H1 (cell line): ENCODE measurements at regions not wholly inside any gene's neighbourhood (a gene's known extent, or its start where the extent isn't known, plus 50 kb on each side); places are given as distances from the start of the nearest gene placed in this dataset.

ENCODE experiments used
- CTCF ChIA-PET: fragments of 300-600 bp; sonication (Branson Sonifier 250); formaldehyde crosslinking; loops from one replicate; lab custom pipeline; 2021; ENCODE audit not compliant: partially characterized antibody; lab: Charles Lee
- POLR2A ChIA-PET: fragments of 300-600 bp; sonication (Branson Sonifier 250); formaldehyde crosslinking; loops from one replicate; lab custom pipeline; 2021; ENCODE audit warnings: inconsistent platforms; ENCODE audit not compliant: partially characterized antibody; lab: Charles Lee
- DNase-seq, 2 experiments: peaks; one replicate each; pipeline versions ENCODE4 v3.0.0 to v3.0.0-alpha.2; 2010 to 2022; ENCODE audit warnings: low spot score in 2 of 2, low read depth in 1 of 2, mixed read lengths in 1 of 2
- FAIRE-seq: peaks from 2 replicates; lab custom pipeline; 2011; peaks lifted over from hg19 to GRCh38; lab: Jason Lieb, UNC
- H2AFZ ChIP-seq: 2 replicates; pipeline ENCODE4 v1.8.1; 2012; ENCODE audit warnings: low read length, inconsistent platforms
- H2AK5ac ChIP-seq: 2 replicates; pipeline ENCODE4 v1.6.1; 2013; ENCODE audit warnings: low read depth, low read length
- H2BK120ac ChIP-seq: replicated peaks from 2 replicates; pipeline ENCODE3; 2013; ENCODE audit warnings: low read depth, low read length, inconsistent platforms
- H2BK12ac ChIP-seq: 2 replicates; pipeline ENCODE4 v1.6.1; 2013; ENCODE audit warnings: low read depth, low read length
- H2BK15ac ChIP-seq: 2 replicates; pipeline ENCODE4 v1.6.1; 2013; ENCODE audit warnings: low read length
- H2BK20ac ChIP-seq: 2 replicates; pipeline ENCODE4 v1.6.1; 2013; ENCODE audit warnings: low read length
- H2BK5ac ChIP-seq: 2 replicates; pipeline ENCODE4 v1.6.1; 2013; ENCODE audit warnings: low read depth, low read length
- H3K14ac ChIP-seq: 2 replicates; pipeline ENCODE4 v1.6.1; 2013; ENCODE audit warnings: inconsistent platforms; ENCODE audit not compliant: insufficient read length
- H3K18ac ChIP-seq: 2 replicates; pipeline ENCODE4 v1.6.1; 2013; ENCODE audit warnings: low read length; ENCODE audit errors: extremely low read depth
- H3K23ac ChIP-seq: 2 replicates; pipeline ENCODE4 v1.6.1; 2013; ENCODE audit warnings: inconsistent platforms; ENCODE audit not compliant: insufficient read length
- H3K23me2 ChIP-seq: 2 replicates; pipeline ENCODE4 v1.6.1; 2013; ENCODE audit warnings: low read depth, low read length
- H3K27ac ChIP-seq: 2 replicates; pipeline ENCODE4 v1.6.1; 2011; ENCODE audit warnings: low read depth, low read length, inconsistent platforms
- H3K27me3 ChIP-seq, 4 experiments: replicated peaks in 1 of 4; 1 replicate in 1 of 4; 2 replicates in 3 of 4; pipeline versions ENCODE4 v1.6.1 to v1.8.1; 2011 to 2013; ENCODE audit warnings: low read length in 3 of 4, mild to moderate bottlenecking in 3 of 4, inconsistent platforms in 2 of 4, mixed read lengths in 2 of 4, moderate library complexity in 1 of 4; ENCODE audit not compliant: control insufficient read depth in 3 of 4, insufficient read depth in 3 of 4; ENCODE audit errors: extremely low read depth in 1 of 4
- H3K36me3 ChIP-seq, 4 experiments: 2 replicates each; pipeline versions ENCODE4 v1.6.1 to v1.8.1; 2011 to 2013; ENCODE audit warnings: mild to moderate bottlenecking in 4 of 4, low read length in 3 of 4, moderate library complexity in 2 of 4, control low read depth in 1 of 4, inconsistent platforms in 1 of 4; ENCODE audit not compliant: insufficient read depth in 4 of 4, control insufficient read depth in 2 of 4
- H3K4ac ChIP-seq: replicated peaks from 2 replicates; pipeline ENCODE3; 2013; ENCODE audit warnings: low read length, low read depth, mixed read lengths, inconsistent platforms; ENCODE audit not compliant: insufficient read length
- H3K4me1 ChIP-seq, 4 experiments: replicated peaks in 1 of 4; 1 replicate in 1 of 4; 2 replicates in 3 of 4; pipeline versions ENCODE4 v1.6.1 to v1.8.1; 2011 to 2013; ENCODE audit warnings: low read length in 3 of 4, inconsistent platforms in 2 of 4, mixed read lengths in 1 of 4; ENCODE audit not compliant: insufficient read depth in 4 of 4, control insufficient read depth in 3 of 4
- H3K4me2 ChIP-seq, 2 experiments: 2 replicates each; pipeline versions ENCODE4 v1.6.1 to v1.8.1; 2011 to 2013; ENCODE audit warnings: low read depth in 2 of 2, low read length in 2 of 2, control low read depth in 1 of 2, inconsistent platforms in 1 of 2, mild to moderate bottlenecking in 1 of 2; ENCODE audit not compliant: insufficient read depth in 1 of 2
- H3K4me3 ChIP-seq, 4 experiments: fragments of 200-600, 300-600 bp in 1 of 4; sonication (generic), shearing (Covaris generic), sonication (Bioruptor Twin) in 1 of 4; 2 replicates each; pipeline versions ENCODE4 v1.5.1 to v1.8.1; 2011 to 2016; ENCODE audit warnings: low read length in 4 of 4, low read depth in 3 of 4, control low read depth in 2 of 4, inconsistent platforms in 2 of 4, mild to moderate bottlenecking in 2 of 4, mixed read lengths in 1 of 4, moderate library complexity in 1 of 4; ENCODE audit not compliant: insufficient read depth in 2 of 4; ENCODE audit errors: extremely low read depth in 1 of 4
- H3K56ac ChIP-seq: replicated peaks from 2 replicates; pipeline ENCODE3; 2013; ENCODE audit warnings: low read depth, mild to moderate bottlenecking, mixed read lengths, low read length, inconsistent platforms; ENCODE audit not compliant: insufficient read length
- H3K79me1 ChIP-seq: 2 replicates; pipeline ENCODE4 v1.6.1; 2013; ENCODE audit warnings: low read depth, low read length, control low read depth
- H3K79me2 ChIP-seq, 2 experiments: 2 replicates each; pipeline versions ENCODE4 v1.6.1 to v1.8.1; 2012 to 2013; ENCODE audit warnings: low read length in 2 of 2, mild to moderate bottlenecking in 2 of 2, inconsistent platforms in 1 of 2; ENCODE audit not compliant: insufficient read depth in 2 of 2, control insufficient read depth in 1 of 2
- H3K9ac ChIP-seq, 4 experiments: replicated peaks in 1 of 4; 1 replicate in 1 of 4; 2 replicates in 3 of 4; pipeline versions ENCODE4 v1.6.1 to v1.8.1; 2011 to 2013; ENCODE audit warnings: low read depth in 3 of 4, low read length in 3 of 4, control low read depth in 2 of 4, mild to moderate bottlenecking in 2 of 4, moderate library complexity in 2 of 4, inconsistent platforms in 1 of 4; ENCODE audit errors: extremely low read depth in 1 of 4
- H3K9me3 ChIP-seq, 2 experiments: 2 replicates each; pipeline versions ENCODE4 v1.6.1 to v1.8.1; 2012 to 2013; ENCODE audit warnings: mild to moderate bottlenecking in 2 of 2, moderate library complexity in 2 of 2, control low read depth in 1 of 2, inconsistent platforms in 1 of 2, low read depth in 1 of 2, low read length in 1 of 2, mixed read lengths in 1 of 2; ENCODE audit not compliant: insufficient read depth in 2 of 2
- H4K20me1 ChIP-seq, 2 experiments: replicated peaks in 1 of 2; 2 replicates each; pipeline versions ENCODE3 to v1.8.1; 2011 to 2013; ENCODE audit warnings: inconsistent platforms in 2 of 2, low read length in 2 of 2, mild to moderate bottlenecking in 1 of 2; ENCODE audit not compliant: insufficient read depth in 2 of 2, control insufficient read depth in 1 of 2
- H4K5ac ChIP-seq: 2 replicates; pipeline ENCODE4 v1.6.1; 2013; ENCODE audit warnings: low read length, low read depth, mixed read lengths, inconsistent platforms; ENCODE audit not compliant: insufficient read length
- H4K8ac ChIP-seq: 2 replicates; pipeline ENCODE4 v1.8.0; 2013; ENCODE audit warnings: mild to moderate bottlenecking, moderate library complexity, low read length, inconsistent platforms; ENCODE audit not compliant: insufficient read depth; ENCODE audit errors: extremely low read depth
- H4K91ac ChIP-seq: replicated peaks from 2 replicates; pipeline ENCODE3; 2013; ENCODE audit warnings: low read length, mixed read lengths, inconsistent platforms; ENCODE audit not compliant: insufficient read length
- POU5F1 ChIP-seq: IDR thresholded peaks from 2 replicates; pipeline ENCODE4 v1.6.1; 2011; ENCODE audit warnings: low read depth, mild to moderate bottlenecking, low read length, moderate library complexity
- RAD21 ChIP-seq, 2 experiments: IDR thresholded peaks in 1 of 2; conservative IDR thresholded peaks in 1 of 2; 2 replicates each; pipeline ENCODE4 v1.6.1; 2011; ENCODE audit warnings: low read depth in 2 of 2, low read length in 2 of 2, improper control_type of control experiment in 1 of 2, inconsistent platforms in 1 of 2, mild to moderate bottlenecking in 1 of 2, moderate library complexity in 1 of 2
- SIX5 ChIP-seq: IDR thresholded peaks from 2 replicates; pipeline ENCODE4 v1.6.1; 2011; ENCODE audit warnings: mild to moderate bottlenecking, low read depth, low read length
- WGBS, 2 experiments: shearing (Covaris generic) in 1 of 2; methylation state at CpG; one replicate each; pipeline versions ENCODE4 v1.1.6 to v1.1.7; 2013 to 2015; ENCODE audit warnings: low lambda C conversion rate in 2 of 2, mixed read lengths in 2 of 2, inconsistent platforms in 1 of 2, low coverage in 1 of 2, missing lambda C conversion rate in 1 of 2; ENCODE audit not compliant: insufficient replicate concordance in 2 of 2, insufficient coverage in 1 of 2, insufficient read length in 1 of 2; ENCODE audit errors: extremely low coverage in 1 of 2, missing lambda C conversion rate in 1 of 2; 5-methylcytosine and 5-hydroxymethylcytosine counted together
- TF ChIP-seq, protein P1 (sequence below), 3 experiments: IDR thresholded peaks; 1 replicate in 2 of 3; 2 replicates in 1 of 3; pipeline versions ENCODE4 v1.5.1 to v1.6.1; 2011; ENCODE audit warnings: low read length in 3 of 3, mild to moderate bottlenecking in 3 of 3, inconsistent platforms in 2 of 3, low read depth in 1 of 3, moderate library complexity in 1 of 3; ENCODE audit not compliant: insufficient read depth in 1 of 3; ENCODE audit errors: control extremely low read depth in 1 of 3

DNA sequence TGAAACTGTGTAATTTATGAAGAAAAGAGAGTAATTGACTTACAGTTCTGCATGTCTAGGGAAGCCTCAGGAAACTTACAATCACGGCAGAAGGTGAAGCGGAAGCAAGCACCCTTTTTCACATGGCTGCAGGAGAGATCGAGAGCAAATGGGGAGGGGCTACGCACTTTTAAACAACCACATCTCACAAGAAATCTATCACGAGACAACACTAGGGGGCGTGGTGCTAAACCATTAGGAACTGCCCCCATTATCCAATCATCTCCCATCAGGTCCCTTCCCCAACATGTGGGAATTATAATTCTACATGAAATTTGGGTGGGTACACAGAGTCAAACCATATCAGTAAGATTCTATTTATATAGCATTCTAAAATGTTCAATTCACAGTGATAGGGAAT lies 114.8 kb upstream of the TRPC4 start:
- Histone ChIP-seq H3K4me2 (no peak overlapping the region), H3K9ac (no peak overlapping the region), H3K23ac (no peak overlapping the region), H4K8ac (no peak overlapping the region), H4K91ac (no peak overlapping the region), H3K14ac (no peak overlapping the region), H3K4ac (no peak overlapping the region), H2BK120ac (no peak overlapping the region), H2BK12ac (no peak overlapping the region), H3K18ac (no peak overlapping the region), H2BK5ac (no peak overlapping the region), H3K23me2 (no peaks in the 10 kb centered on the region), H3K4me3 (no peak overlapping the region), H4K20me1 (no peaks in the 10 kb centered on the region), H3K27me3 (no peaks in the 10 kb centered on the region), H3K36me3 (no peaks in the 10 kb centered on the region), H3K4me1 (peaks cover 0 to 3% (median 0%) of the 10 kb centered on the region in 4 experiments; a peak in 1 of 7 replicates), H3K27ac (no peak overlapping the region), H2BK20ac (no peak overlapping the region), H2AFZ (no peak overlapping the region), H3K9me3 (no peaks in the 10 kb centered on the region), H3K79me1 (no peaks in the 10 kb centered on the region), H2AK5ac (no peak overlapping the region), H4K5ac (no peak overlapping the region), H3K79me2 (no peaks in the 10 kb centered on the region), H2BK15ac (no peak overlapping the region), H3K56ac (no peak overlapping the region)
- FAIRE-seq (peak; percentile 86), DNase-seq (peak in 1 of 2 experiments; percentile 3)
- 65% methylated on average over 6 of the region's 6 CpGs; no CpG with 5 or more reads in 1 of the 2 experiments for WGBS, 2 experiments
- ChIA-PET POLR2A (no interaction called here), CTCF (interaction anchor here (0.7 to 1.3 kb wide), 4 partner anchors 10 to 156 kb away, joined by 3 to 8 read pairs (median 4); no protein-coding TSS in a partner anchor)
- peak; percentile 21 to 42 for TF ChIP-seq RAD21 (IDR thresholded peaks at IDR 0.05 in 1 of 2, conservative IDR thresholded peaks at IDR 0.05 in 1 of 2; ENCODE audit: low read depth in 2 of 2, low read length in 2 of 2)
- TF ChIP-seq SIX5 = no peak
- TF ChIP-seq POU5F1 = no peak
- TF ChIP-seq, protein P1, sequence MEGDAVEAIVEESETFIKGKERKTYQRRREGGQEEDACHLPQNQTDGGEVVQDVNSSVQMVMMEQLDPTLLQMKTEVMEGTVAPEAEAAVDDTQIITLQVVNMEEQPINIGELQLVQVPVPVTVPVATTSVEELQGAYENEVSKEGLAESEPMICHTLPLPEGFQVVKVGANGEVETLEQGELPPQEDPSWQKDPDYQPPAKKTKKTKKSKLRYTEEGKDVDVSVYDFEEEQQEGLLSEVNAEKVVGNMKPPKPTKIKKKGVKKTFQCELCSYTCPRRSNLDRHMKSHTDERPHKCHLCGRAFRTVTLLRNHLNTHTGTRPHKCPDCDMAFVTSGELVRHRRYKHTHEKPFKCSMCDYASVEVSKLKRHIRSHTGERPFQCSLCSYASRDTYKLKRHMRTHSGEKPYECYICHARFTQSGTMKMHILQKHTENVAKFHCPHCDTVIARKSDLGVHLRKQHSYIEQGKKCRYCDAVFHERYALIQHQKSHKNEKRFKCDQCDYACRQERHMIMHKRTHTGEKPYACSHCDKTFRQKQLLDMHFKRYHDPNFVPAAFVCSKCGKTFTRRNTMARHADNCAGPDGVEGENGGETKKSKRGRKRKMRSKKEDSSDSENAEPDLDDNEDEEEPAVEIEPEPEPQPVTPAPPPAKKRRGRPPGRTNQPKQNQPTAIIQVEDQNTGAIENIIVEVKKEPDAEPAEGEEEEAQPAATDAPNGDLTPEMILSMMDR (IDR thresholded peaks at IDR 0.05; ENCODE audit: control extremely low read depth in 1 of 3, insufficient read depth in 1 of 3, low read depth in 1 of 3, low read length in 3 of 3) = peak; percentile 18 to 62 (median 41)
